ENCODE measurements at regions not wholly inside any gene's neighbourhood (a gene's known extent, or its start where the extent isn't known, plus 50 kb on each side); places are given as distances from the start of the nearest gene placed in this dataset.
"Not testable (repeated sequence)": the region's sequence is repeated elsewhere in the genome, so short reads cannot be mapped to it uniquely, and the experiment has no call there.

GRCh38 chr1:178020968-178021640, 51.2 kb upstream of the SEC16B start:
- DNase-seq (ENCODE audit: low read depth), result no peak

- DNase-seq (ENCODE audit: low read depth), result no peak
Observed at GRCh38 chr1:178021950-178022349, 52.1 kb upstream of the SEC16B start.

GRCh38 chr1:178023181-178023618, 53.3 kb upstream of the SEC16B start:
- DNase-seq (ENCODE audit: low read depth), result no peak

GRCh38 chr1:178024504-178024903, 54.6 kb upstream of the SEC16B start:
- DNase-seq (ENCODE audit: low read depth), result no peak

- DNase-seq (ENCODE audit: low read depth), result no peak
Observed at GRCh38 chr1:178025613-178026356, 55.9 kb upstream of the SEC16B start.

GRCh38 chr1:178028841-178029481, 59.1 kb upstream of the SEC16B start:
- peak; percentile 21 for DNase-seq (ENCODE audit: low read depth)

- DNase-seq (ENCODE audit: low read depth), result no peak
Observed at GRCh38 chr1:178030467-178030866, 60.6 kb upstream of the SEC16B start.

- DNase-seq (ENCODE audit: low read depth), result peak; percentile 93
Observed at GRCh38 chr1:178031856-178032320, 62.0 kb upstream of the RASAL2 start.

GRCh38 chr1:178033019-178033418, 60.9 kb upstream of the RASAL2 start:
- DNase-seq (ENCODE audit: low read depth), result no peak

- DNase-seq (ENCODE audit: low read depth), result no peak
Observed at GRCh38 chr1:178034676-178035075, 59.2 kb upstream of the RASAL2 start.

GRCh38 chr1:178036090-178036489, 57.8 kb upstream of the RASAL2 start:
- DNase-seq (ENCODE audit: low read depth), result no peak

GRCh38 chr1:178037510-178038253, 56.2 kb upstream of the RASAL2 start:
- peak; percentile 81 for DNase-seq (ENCODE audit: low read depth)

GRCh38 chr1:178038372-178038771, 55.5 kb upstream of the RASAL2 start:
- DNase-seq (ENCODE audit: low read depth), result no peak

- no peak for DNase-seq (ENCODE audit: low read depth)
Observed at GRCh38 chr1:178039891-178040290, 54.0 kb upstream of the RASAL2 start.

- DNase-seq (ENCODE audit: low read depth), result not testable (repeated sequence)
Observed at GRCh38 chr1:178043940-178044339, 50.0 kb upstream of the RASAL2 start.

Measured in EH (cell line).